ENCODE measurements at regions not wholly inside any gene's neighbourhood (a gene's known extent, or its start where the extent isn't known, plus 50 kb on each side); places are given as distances from the start of the nearest gene placed in this dataset.
A peak's percentile ranks its signal among the peaks of the same experiment; 100 is the strongest.

DNA sequence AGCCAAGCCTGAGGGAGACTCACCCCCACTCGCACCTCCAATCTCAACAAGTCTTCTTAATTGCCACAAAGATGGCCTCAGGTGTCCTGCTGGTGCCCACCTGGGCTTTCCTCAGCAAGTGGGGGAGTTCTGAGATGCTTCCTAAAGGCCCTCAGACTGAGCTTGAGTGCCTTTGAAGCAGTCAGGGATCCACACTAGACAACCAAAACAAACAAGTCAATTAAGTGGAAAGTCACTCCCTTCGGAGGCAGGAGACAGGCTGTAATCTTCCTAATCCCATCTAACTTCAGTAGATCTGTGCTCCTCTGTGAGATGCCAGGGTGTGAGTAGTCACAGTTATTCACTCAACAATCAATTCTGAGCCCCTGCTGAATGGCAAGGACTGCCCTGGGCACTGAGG lies 68.3 kb upstream of the SERP2 start:
- Histone ChIP-seq H3K56ac (replicated peaks; ENCODE audit: insufficient read length, low read depth, low read length) (no peak overlapping the region), H3K9me3 (ENCODE audit: insufficient read depth in 2 of 2, low read depth in 1 of 2, low read length in 1 of 2) (no peaks in the 10 kb centered on the region), H4K8ac (ENCODE audit: extremely low read depth, insufficient read depth, low read length) (no peak overlapping the region), H3K23me2 (ENCODE audit: low read depth, low read length) (peaks cover 7% of the 10 kb centered on the region; the same call in 1 of the 2 replicates), H2BK12ac (ENCODE audit: low read depth, low read length) (no peak overlapping the region), H2BK120ac (replicated peaks; ENCODE audit: low read depth, low read length) (no peak overlapping the region), H3K36me3 (ENCODE audit: control insufficient read depth in 2 of 4, insufficient read depth in 4 of 4, low read length in 3 of 4) (no peaks in the 10 kb centered on the region), H3K4me3 (ENCODE audit: extremely low read depth in 1 of 4, insufficient read depth in 2 of 4, low read depth in 3 of 4, low read length in 4 of 4) (peak overlapping the region in 1 of 4 experiments; percentile 53; a peak in 3 of 8 replicates), H3K23ac (ENCODE audit: insufficient read length) (no peak overlapping the region), H4K5ac (ENCODE audit: insufficient read length, low read depth, low read length) (no peak overlapping the region), H3K18ac (ENCODE audit: extremely low read depth, low read length) (0 out of 2 replicates have a peak overlapping the region, but pooled peaks have one; percentile 51), H3K9ac (replicated peaks in 1 of 4; ENCODE audit: extremely low read depth in 1 of 4, low read depth in 3 of 4, low read length in 3 of 4) (no peak overlapping the region), H3K79me1 (ENCODE audit: low read depth, low read length) (no peaks in the 10 kb centered on the region), H3K4me2 (ENCODE audit: insufficient read depth in 1 of 2, low read depth in 2 of 2, low read length in 2 of 2) (peak overlapping the region; percentile 69 to 87), H3K14ac (ENCODE audit: insufficient read length) (no peak overlapping the region), H3K27me3 (replicated peaks in 1 of 4; ENCODE audit: control insufficient read depth in 3 of 4, extremely low read depth in 1 of 4, insufficient read depth in 3 of 4, low read length in 3 of 4) (peaks cover 0 to 28% (median 13%) of the 10 kb centered on the region in 4 experiments; a peak in 6 of 7 replicates), H2BK20ac (ENCODE audit: low read length) (no peak overlapping the region), H3K4me1 (replicated peaks in 1 of 4; ENCODE audit: control insufficient read depth in 3 of 4, insufficient read depth in 4 of 4, low read length in 3 of 4) (peaks cover 6 to 14% (median 12%) of the 10 kb centered on the region in 4 experiments; a peak in 6 of 7 replicates), H2BK5ac (ENCODE audit: low read depth, low read length) (peak overlapping the region; percentile 32; the same call in 1 of the 2 replicates), H3K79me2 (ENCODE audit: control insufficient read depth in 1 of 2, insufficient read depth in 2 of 2, low read length in 2 of 2) (no peaks in the 10 kb centered on the region), H2AK5ac (ENCODE audit: low read depth, low read length) (no peak overlapping the region), H3K27ac (ENCODE audit: low read depth, low read length) (no peak overlapping the region), H2BK15ac (ENCODE audit: low read length) (no peak overlapping the region; the same call in 1 of the 2 replicates), H2AFZ (ENCODE audit: low read length) (no peak overlapping the region), H4K91ac (replicated peaks; ENCODE audit: insufficient read length, low read length) (no peak overlapping the region), H3K4ac (replicated peaks; ENCODE audit: insufficient read length, low read depth, low read length) (no peak overlapping the region), H4K20me1 (replicated peaks in 1 of 2; ENCODE audit: control insufficient read depth in 1 of 2, insufficient read depth in 2 of 2, low read length in 2 of 2) (no peaks in the 10 kb centered on the region)
- 80% methylated on average over 2 of the region's 2 CpGs; no CpG with 5 or more reads in 1 of the 2 experiments for WGBS, 2 experiments (ENCODE audit: extremely low coverage in 1 of 2, insufficient coverage in 1 of 2, insufficient read length in 1 of 2, insufficient replicate concordance in 2 of 2, low coverage in 1 of 2, low lambda C conversion rate in 2 of 2, missing lambda C conversion rate in 1 of 2)
- TF ChIP-seq, protein P1, sequence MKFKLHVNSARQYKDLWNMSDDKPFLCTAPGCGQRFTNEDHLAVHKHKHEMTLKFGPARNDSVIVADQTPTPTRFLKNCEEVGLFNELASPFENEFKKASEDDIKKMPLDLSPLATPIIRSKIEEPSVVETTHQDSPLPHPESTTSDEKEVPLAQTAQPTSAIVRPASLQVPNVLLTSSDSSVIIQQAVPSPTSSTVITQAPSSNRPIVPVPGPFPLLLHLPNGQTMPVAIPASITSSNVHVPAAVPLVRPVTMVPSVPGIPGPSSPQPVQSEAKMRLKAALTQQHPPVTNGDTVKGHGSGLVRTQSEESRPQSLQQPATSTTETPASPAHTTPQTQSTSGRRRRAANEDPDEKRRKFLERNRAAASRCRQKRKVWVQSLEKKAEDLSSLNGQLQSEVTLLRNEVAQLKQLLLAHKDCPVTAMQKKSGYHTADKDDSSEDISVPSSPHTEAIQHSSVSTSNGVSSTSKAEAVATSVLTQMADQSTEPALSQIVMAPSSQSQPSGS (IDR thresholded peaks at IDR 0.05; ENCODE audit: low read length) = no peak
- TF ChIP-seq, protein P2, sequence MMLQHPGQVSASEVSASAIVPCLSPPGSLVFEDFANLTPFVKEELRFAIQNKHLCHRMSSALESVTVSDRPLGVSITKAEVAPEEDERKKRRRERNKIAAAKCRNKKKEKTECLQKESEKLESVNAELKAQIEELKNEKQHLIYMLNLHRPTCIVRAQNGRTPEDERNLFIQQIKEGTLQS (IDR thresholded peaks at IDR 0.05; ENCODE audit: insufficient read depth, low read depth, low read length) = no peak
- POLR2A ChIA-PET (ENCODE audit: partially characterized antibody) = no interaction called here
- CTCF ChIA-PET (ENCODE audit: partially characterized antibody) = interaction anchor here (2.0 kb wide), 1 partner anchor 397 kb away, joined by 7 read pairs; no protein-coding TSS in a partner anchor
- FAIRE-seq = no peak
- no peak for DNase-seq (ENCODE audit: low read depth in 1 of 2, low spot score in 2 of 2)
